Renal pelvis (tissue), 1 donor: ENCODE measurements at regions not wholly inside any gene's neighbourhood (a gene's known extent, or its start where the extent isn't known, plus 50 kb on each side); places are given as distances from the start of the nearest gene placed in this dataset.
"Not testable (repeated sequence)": the region's sequence is repeated elsewhere in the genome, so short reads cannot be mapped to it uniquely, and the experiment has no call there.

Experiments
- DNase-seq: peaks from one replicate; pipeline ENCODE4 v3.0.0-alpha.2; 2013

GRCh38 chr9:83138422-83139135, 75.6 kb upstream of the RASEF start:
- DNase-seq: no peak

GRCh38 chr9:83133316-83133715, 70.4 kb upstream of the RASEF start:
- DNase-seq: no peak

DNA sequence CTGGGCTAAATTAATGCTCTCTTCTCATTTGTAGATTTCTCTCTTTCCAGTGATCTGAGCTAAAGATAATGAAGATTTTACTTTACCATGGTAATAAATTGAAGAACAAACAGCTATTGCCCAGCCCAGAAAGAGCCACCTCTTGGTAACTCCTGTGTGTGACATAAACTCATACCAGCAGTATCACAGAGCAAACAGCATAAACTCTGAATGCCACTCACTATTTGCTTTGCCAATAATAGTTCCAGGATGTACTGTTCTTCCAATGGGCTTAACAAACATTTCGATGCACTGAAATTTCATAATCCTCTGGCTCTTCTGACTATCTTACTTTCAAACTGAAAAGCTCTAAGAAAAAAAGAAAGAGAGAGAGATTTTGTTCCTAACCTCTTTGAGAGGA, 69.8 kb upstream of the RASEF start:
- no peak for DNase-seq

GRCh38 chr9:83130541-83130940, 67.6 kb upstream of the RASEF start:
- DNase-seq: no peak

- DNase-seq: no peak
These were observed 62.7 kb upstream of the RASEF start for GRCh38 chr9:83125671-83126070.

- no peak for DNase-seq
These were observed 56.9 kb upstream of the RASEF start for GRCh38 chr9:83119873-83120272.

DNA sequence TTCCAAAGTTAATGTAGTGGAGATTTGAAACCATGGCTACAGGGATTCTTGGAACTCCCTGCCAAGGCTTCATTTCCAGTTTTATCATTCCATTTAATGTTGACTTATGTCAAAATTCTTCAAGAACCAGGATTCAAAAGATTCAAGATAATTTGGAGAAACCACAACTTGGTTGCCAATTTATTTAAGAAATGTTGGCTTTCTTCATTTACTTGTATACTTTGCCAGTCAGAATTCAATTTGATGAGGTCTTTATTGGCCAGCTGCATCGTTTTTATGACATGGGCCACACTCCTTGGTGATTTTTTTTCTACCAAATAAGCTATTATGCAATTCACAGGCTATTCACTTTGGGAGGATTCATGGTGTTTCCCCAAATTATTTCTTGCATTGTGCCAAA, 53.1 kb upstream of the RASEF start:
- DNase-seq: no peak

- not testable (repeated sequence) for DNase-seq
These were observed 50.5 kb upstream of the RASEF start for GRCh38 chr9:83113445-83113844.
